ENCODE measurements at regions not wholly inside any gene's neighbourhood (a gene's known extent, or its start where the extent isn't known, plus 50 kb on each side); places are given as distances from the start of the nearest gene placed in this dataset.

DNA sequence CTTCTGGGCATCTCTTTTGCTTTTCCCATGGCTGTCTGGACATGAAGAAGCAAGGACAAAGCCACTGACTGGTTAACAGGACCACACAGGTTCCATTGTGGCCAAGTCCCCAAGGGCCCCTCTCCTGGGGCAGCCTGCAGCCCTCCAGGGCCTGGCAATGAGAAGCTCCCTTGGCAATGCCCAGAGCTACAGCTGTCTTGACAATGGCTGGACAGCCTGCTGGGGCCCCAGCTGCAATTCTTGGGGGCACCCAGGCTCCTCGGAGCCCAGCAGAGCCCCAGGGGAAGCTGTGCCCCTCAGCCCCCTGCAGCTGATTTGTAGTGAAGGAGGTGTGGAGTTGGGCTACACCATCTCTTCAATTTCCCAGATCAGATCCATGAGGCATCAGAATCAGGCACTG is 384.9 kb upstream of the PODXL start:
- TF ChIP-seq POLR2A (IDR thresholded peaks at IDR 0.05): no peak
- TF ChIP-seq, protein P1, sequence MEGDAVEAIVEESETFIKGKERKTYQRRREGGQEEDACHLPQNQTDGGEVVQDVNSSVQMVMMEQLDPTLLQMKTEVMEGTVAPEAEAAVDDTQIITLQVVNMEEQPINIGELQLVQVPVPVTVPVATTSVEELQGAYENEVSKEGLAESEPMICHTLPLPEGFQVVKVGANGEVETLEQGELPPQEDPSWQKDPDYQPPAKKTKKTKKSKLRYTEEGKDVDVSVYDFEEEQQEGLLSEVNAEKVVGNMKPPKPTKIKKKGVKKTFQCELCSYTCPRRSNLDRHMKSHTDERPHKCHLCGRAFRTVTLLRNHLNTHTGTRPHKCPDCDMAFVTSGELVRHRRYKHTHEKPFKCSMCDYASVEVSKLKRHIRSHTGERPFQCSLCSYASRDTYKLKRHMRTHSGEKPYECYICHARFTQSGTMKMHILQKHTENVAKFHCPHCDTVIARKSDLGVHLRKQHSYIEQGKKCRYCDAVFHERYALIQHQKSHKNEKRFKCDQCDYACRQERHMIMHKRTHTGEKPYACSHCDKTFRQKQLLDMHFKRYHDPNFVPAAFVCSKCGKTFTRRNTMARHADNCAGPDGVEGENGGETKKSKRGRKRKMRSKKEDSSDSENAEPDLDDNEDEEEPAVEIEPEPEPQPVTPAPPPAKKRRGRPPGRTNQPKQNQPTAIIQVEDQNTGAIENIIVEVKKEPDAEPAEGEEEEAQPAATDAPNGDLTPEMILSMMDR (IDR thresholded peaks at IDR 0.05): no peak

All from right lobe of liver (tissue), 4 donors.